GM08714 (cell line): ENCODE measurements at regions not wholly inside any gene's neighbourhood (a gene's known extent, or its start where the extent isn't known, plus 50 kb on each side); places are given as distances from the start of the nearest gene placed in this dataset.

Experiments used
- H3K4me3 ChIP-seq: fragments of 200-500 bp; sonication (Bioruptor generic); 2 replicates; pipeline ENCODE4 v1.5.1; 2014; ENCODE audit warnings: mild to moderate bottlenecking, low read length, inconsistent platforms
- ZNF274 ChIP-seq: IDR thresholded peaks from 2 replicates; pipeline ENCODE4 v1.6.1; 2012; ENCODE audit warnings: mild to moderate bottlenecking, low read depth, low read length

DNA sequence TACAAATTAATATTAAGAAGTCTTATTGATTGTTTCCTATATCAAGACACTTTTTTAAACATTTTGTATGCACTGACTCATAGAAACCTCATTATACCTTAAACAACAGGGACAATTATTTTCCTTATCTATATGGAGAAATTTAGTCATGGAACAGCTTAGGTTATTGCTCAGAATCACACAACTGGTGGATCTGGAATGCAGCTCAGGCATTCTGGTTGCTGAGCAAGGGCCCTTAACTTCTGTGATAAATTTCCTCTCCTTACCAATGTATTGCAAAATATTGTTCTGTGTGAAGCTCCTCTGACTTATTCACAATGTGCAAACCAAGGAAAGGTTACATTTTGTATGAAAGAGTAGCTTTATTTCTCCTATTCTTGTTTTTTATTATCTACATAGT is 817.8 kb downstream of the LRFN5 start:
- H3K4me3 ChIP-seq: no peak overlapping the region
- TF ChIP-seq ZNF274: no peak

DNA sequence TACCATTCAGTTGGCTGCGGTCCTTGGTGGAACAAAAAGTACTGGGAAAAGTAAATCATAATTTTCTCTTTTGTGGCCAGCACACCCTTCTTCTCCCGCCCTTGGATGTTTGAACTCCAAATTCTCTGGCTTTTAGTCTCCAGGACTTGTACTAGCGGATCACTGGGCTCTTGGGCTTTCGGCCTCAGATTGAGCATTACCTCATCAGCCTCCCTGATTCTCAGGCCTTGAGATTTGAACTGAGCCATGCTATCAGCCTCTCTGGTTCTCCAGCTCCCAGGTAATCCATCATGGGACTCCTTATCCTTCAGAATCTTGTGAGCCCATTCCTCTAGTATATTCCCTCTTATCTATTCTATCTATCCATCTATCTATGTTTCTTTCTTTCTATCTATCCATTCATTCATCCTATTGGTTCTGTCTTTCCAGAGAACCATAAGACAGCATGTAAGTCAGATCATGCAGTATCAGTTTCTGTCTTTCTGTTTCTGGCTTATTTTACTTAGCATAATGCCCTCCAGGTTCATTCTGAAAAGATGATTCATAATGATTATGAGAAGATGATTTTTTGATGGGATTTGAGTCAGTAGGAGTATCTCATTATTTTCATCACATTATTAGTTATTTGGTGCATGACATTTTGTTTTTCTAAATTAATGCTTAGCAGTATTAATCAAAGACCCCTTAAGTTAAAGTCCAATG is 814.9 kb downstream of the LRFN5 start:
- H3K4me3 ChIP-seq: no peak overlapping the region
- no peak for TF ChIP-seq ZNF274

DNA sequence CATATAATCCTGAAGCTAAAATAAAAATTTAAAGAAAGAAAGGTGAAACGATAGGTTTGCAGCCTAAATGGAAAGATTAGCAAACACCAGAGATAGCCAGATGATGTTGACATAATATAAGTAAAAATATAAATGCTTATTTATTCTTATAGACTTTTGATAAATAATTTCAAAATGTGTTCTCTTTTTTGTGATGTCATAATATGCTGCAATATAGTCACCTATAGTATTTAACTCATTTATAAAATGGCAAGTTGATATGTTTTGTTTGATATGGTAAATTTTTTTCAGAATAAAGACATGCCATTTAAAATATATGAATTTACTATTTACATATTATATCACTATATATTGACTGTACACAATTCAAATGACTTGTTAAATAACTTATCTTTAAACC is 813.4 kb downstream of the LRFN5 start:
- no peak overlapping the region for H3K4me3 ChIP-seq
- no peak for TF ChIP-seq ZNF274

DNA sequence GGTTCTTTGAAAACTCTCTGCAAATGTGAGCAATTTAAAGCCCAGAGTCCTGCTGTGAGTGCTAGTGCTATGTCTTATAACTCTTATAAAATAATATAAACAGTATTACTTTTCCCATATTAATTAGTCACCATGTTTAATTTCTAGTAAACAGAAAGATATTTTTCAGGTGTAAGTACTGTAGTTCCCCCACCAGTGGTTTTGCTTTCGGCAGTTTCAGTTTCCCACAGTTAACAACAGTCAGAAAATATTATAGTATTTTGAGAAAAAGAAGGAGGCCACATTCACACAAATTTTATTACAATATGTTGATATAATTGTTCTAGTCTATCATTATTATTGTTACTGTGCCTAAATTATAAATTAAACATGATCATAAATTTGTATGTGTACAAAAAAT is 800.5 kb downstream of the LRFN5 start:
- no peak overlapping the region for H3K4me3 ChIP-seq
- TF ChIP-seq ZNF274: no peak

DNA sequence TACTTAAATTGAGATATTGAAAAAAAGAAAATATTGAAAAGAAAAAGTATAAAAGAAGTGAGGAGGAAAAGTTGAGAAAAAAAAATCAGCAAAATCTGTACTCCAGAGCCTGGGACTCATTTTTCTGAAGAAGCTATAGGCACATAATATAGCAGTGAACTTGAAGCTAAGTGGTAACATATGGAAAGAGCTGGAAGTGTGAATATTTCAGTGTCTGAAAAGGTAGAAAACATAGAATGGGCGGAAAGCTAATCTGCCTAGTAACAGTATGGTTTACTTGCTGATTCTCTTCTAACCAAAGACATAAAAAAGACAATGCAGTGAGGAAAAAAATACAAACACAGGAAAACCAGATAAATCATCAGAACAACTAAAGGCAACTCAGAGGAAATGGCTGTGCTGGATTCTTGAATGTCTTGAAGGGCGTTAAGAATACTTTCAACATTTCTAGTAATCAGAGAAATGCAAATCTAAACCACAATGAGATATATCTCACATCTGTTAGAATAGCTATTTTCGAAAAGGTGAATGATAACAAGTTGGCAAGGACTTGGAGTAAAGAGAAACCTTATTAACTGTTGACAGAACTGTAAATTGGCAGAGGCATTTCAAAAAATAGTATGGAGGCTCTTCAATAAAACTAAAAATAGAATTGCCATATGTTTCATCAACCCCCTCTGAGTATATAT is 784.6 kb downstream of the LRFN5 start:
- no peak overlapping the region for H3K4me3 ChIP-seq
- no peak for TF ChIP-seq ZNF274

DNA sequence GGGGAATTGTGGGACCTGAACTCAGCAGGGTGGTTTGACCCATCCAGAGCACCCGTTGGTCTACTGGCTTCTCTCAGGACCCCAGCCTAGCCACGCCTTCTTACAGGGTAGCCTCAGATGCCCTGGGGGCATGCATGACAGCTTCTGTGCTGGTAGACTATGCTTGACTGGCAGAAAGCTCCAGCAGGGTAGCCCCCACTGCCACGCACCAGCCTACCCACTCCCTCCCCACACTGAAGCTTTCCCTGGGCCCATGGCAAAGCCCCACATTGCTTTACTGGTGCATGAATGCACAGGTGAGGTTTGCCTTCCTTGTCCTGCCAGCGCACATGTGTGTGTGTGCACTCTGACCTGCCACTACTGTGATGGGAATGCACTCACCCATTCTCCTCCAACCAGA is 772.2 kb downstream of the LRFN5 start:
- no peak for TF ChIP-seq ZNF274
- H3K4me3 ChIP-seq: no peak overlapping the region

DNA sequence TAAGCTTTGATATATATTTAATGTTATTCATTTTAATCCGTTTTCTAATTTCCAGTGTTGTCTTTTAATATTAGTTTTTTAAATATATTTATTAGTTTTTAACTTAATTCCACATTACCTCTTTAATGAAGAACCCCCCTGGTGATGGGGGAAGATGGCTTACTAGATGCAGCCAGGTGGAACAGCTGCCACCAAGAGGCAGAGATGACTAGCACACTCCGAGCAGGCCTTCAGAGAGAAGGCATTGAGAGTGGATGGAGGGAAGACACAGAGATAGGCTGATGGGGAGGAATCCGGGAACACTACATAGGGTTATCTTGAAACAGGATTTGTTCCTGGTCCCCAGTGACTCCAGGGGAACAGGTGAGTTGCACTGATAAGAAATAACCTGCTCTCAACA is 771.6 kb downstream of the LRFN5 start:
- no peak overlapping the region for H3K4me3 ChIP-seq
- no peak for TF ChIP-seq ZNF274

DNA sequence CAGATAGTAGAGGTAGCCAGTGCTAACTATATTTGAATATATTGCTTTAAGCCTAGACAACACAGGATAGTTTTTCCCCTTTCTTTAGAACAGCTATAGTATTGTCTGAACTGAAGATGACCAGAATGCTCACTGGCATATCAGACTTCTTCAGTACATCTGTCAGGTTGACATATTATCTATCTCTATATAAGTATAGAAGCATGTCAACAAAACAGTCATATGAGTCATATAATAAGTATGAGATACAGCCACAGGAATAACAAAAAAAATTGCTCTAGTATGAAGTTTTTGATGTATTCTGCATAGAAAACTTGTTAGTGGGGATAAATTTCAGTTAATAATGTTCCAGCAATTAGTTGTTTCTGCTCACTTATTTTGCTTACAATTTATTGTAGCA is 767.7 kb downstream of the LRFN5 start:
- TF ChIP-seq ZNF274: no peak
- H3K4me3 ChIP-seq: no peak overlapping the region

DNA sequence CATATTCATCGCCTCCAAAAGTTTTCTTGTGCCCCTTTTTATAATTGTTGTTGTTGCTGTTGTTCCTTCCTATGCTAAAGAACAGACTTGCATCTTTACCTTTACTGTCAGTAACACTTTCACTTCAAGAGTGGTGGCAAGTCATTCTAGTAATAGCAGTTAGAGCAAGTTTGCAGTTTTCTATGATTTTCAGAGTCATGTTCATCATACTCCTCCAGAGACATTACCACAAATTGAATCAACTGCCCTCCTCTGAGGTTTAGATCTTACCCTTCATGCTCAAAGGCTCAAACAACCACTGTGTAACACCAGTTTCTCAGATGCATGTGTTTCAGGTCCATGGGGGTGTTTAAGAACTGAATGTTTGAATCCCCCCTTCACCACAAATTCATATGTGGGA is 763.4 kb downstream of the LRFN5 start:
- H3K4me3 ChIP-seq: no peak overlapping the region
- no peak for TF ChIP-seq ZNF274

DNA sequence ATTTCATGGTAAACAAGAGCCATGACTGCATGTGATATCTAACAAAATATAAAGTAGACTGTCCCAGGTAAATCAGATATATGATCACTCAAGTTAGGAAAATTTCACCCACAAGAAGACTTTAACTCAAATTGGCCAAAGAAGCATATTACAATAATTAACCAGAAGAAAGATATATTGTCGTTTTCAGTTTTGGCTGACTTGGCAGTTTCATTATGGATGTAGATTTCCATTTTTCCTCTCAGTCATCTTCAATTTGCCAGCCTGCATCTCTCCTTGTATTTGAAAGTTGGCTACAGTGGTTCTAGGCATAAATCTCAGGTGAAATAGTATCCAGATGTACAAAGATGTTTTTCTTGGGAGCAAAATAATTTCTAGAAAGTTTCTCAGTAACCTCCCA is 761.6 kb downstream of the LRFN5 start:
- no peak overlapping the region for H3K4me3 ChIP-seq
- no peak for TF ChIP-seq ZNF274

DNA sequence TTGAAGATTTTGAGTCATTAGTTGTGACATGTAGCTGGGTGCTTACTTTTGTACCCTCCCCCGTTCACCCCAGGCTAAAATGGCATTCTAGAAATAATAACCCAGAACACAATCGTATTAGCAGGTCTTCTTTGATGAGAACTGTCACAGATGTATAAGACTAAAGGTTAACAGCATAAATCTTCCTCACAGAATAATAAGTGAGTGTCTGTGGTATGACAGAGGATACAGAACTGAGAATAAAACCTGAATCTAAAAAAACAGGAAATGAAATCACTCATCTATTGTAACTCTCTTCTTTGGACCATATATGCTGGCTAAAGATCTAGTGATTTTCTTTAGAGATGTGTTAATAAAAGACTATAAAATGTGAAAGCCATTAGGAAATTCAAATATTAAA is 746.6 kb downstream of the LRFN5 start:
- H3K4me3 ChIP-seq: no peak overlapping the region
- no peak for TF ChIP-seq ZNF274

DNA sequence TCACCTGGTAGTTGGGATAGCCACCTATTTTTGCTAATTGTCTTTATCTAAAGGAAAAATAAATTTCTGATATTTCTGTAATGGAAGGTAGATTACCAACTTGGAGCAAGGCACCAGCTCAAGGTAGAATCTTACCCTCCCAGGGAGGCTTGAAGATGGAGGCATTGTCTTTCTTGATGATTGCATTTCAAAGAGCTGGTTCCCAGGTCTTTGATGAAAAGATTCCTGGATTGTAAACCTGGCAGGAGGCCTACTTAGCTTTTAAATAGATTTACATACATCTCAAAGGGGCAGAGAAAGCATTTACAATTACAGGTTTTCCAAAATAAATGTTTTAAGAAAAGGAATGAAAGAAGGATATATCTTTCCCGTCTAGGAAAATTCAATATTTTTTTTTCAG is 729.2 kb downstream of the LRFN5 start:
- H3K4me3 ChIP-seq: no peak overlapping the region
- no peak for TF ChIP-seq ZNF274

DNA sequence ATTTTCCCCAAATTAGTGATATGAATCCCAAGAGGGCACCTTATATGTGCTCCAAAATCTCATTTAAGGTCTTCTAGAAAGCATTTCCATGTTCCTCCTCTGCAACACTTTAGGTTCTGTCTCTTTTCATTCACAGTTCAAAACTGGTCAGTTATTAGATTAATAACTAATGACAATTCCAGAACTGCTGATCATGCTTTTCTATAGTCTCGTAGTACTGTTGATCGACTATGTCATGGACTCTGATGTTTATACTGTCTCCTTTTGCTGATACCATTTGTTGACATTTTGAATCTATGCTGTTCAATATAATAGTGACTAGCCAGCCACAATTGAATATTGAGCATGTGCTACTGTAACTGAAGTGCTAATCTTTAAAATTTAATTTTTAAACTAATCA is 728.3 kb downstream of the LRFN5 start:
- TF ChIP-seq ZNF274: no peak

DNA sequence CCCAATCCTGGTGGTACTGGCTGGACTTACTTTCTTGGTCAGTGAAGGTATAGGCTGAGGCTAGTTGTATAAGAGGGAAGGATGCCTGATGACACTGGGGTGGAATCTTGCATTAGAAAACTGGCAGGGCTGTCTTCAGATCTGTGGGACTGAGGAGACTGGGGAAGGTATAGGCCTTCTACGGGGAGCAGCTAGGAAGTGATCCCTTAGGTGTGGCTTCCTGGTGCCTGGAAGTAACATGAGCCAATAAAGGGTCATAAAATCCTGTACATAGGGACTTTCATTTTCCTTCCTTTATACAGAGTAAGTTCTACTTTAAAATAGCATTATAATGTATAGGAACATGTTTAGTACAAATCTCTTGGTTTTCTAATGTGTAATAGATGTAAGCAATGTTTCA is 716.8 kb downstream of the LRFN5 start:
- no peak for TF ChIP-seq ZNF274
- no peak overlapping the region for H3K4me3 ChIP-seq

More for the DNA sequence above, 728.3 kb downstream of the LRFN5 start:
- no peak overlapping the region for H3K4me3 ChIP-seq

DNA sequence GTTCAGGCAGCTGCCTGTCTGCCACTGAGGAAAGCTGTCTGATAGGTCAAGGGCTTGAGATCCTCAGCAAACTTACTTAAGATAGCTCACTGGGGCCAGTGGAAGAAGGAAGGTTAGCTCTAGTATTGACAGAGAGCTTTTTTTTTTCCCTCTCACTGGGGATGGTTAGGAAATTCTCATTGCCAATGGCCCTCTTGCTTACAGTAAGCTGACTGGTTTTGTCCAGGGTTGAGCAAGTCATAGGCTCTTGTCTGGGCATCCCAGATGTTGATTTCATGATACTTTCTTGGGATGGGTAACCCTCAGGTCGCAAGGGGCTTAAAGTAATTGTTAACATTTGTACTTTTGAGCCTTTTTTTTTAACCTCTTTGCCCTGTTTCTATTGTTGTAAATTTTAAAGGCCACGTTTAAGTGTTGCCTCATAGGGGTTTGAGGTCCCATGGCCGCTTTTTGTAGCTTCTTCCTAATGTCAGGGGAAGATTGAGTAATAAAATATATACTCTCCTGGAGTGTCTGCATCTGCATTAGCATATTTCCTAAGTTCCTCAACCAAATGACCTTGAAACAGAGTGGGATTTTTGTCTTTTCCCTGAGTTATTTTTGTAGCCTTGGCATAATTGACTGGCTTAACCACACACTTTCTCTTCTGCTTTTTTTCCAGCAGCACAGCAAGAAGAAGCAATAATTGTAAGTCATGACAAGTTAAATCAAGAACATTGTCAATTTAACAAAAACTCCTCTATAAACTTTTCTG is 716.0 kb downstream of the LRFN5 start:
- TF ChIP-seq ZNF274: no peak
- no peak overlapping the region for H3K4me3 ChIP-seq
